PFSK-1 (cell line): ENCODE measurements at regions not wholly inside any gene's neighbourhood (a gene's known extent, or its start where the extent isn't known, plus 50 kb on each side); places are given as distances from the start of the nearest gene placed in this dataset.

Experiments used
- FOXP2 ChIP-seq: optimal IDR thresholded peaks from 2 replicates; pipeline ENCODE3; 2011; ENCODE audit warnings: borderline replicate concordance, control low read depth, inconsistent platforms; ENCODE audit not compliant: insufficient read depth; ENCODE audit errors: extremely low read length, extremely low read depth
- POLR2AphosphoS5 ChIP-seq: IDR thresholded peaks from 2 replicates; pipeline ENCODE4 v1.6.1; 2012; ENCODE audit warnings: low read depth, mild to moderate bottlenecking, control low read depth, low read length, moderate library complexity
- SIN3A ChIP-seq: IDR thresholded peaks from 2 replicates; pipeline ENCODE4 v1.6.1; 2012; ENCODE audit warnings: mild to moderate bottlenecking, low read length, moderate library complexity, borderline replicate concordance; ENCODE audit not compliant: insufficient read depth
- TAF1 ChIP-seq: IDR thresholded peaks from 2 replicates; pipeline ENCODE4 v1.6.1; 2012; ENCODE audit warnings: low read length, control low read depth, borderline replicate concordance; ENCODE audit not compliant: insufficient read depth
- TF ChIP-seq, protein P1 (sequence below), 2 experiments: IDR thresholded peaks; 2 replicates each; pipeline versions ENCODE4 v1.6.1 to v1.8.0; 2011 to 2012; ENCODE audit warnings: low read depth in 2 of 2, low read length in 2 of 2, control low read depth in 1 of 2, inconsistent platforms in 1 of 2, mild to moderate bottlenecking in 1 of 2, moderate library complexity in 1 of 2; ENCODE audit not compliant: insufficient read depth in 1 of 2

DNA sequence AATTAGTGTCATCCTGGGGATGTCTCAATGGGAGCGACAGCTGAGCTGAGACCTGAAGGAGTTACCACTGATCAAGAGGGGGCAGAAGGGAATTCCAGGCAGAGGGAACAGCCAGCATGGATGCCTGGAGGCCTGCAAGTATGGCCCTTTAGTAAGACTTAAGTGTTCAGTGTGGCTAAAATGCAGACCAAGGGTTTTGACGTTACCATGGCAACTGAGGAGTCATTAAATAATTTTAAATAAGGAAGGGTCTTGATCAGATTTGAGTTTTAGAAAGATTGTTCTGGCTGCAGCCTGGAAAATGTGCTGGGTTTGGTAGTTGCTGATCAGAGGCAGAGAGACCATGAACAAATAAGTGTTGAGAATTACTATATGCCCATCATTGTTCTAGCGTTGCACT is 285.5 kb downstream of the USP46 start:
- TF ChIP-seq POLR2AphosphoS5 (no peak), TAF1 (no peak), SIN3A (no peak), FOXP2 (no peak)
- TF ChIP-seq, protein P1, sequence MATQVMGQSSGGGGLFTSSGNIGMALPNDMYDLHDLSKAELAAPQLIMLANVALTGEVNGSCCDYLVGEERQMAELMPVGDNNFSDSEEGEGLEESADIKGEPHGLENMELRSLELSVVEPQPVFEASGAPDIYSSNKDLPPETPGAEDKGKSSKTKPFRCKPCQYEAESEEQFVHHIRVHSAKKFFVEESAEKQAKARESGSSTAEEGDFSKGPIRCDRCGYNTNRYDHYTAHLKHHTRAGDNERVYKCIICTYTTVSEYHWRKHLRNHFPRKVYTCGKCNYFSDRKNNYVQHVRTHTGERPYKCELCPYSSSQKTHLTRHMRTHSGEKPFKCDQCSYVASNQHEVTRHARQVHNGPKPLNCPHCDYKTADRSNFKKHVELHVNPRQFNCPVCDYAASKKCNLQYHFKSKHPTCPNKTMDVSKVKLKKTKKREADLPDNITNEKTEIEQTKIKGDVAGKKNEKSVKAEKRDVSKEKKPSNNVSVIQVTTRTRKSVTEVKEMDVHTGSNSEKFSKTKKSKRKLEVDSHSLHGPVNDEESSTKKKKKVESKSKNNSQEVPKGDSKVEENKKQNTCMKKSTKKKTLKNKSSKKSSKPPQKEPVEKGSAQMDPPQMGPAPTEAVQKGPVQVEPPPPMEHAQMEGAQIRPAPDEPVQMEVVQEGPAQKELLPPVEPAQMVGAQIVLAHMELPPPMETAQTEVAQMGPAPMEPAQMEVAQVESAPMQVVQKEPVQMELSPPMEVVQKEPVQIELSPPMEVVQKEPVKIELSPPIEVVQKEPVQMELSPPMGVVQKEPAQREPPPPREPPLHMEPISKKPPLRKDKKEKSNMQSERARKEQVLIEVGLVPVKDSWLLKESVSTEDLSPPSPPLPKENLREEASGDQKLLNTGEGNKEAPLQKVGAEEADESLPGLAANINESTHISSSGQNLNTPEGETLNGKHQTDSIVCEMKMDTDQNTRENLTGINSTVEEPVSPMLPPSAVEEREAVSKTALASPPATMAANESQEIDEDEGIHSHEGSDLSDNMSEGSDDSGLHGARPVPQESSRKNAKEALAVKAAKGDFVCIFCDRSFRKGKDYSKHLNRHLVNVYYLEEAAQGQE (IDR thresholded peaks at IDR 0.05; ENCODE audit: insufficient read depth in 1 of 2, low read depth in 2 of 2, low read length in 2 of 2) = no peak

DNA sequence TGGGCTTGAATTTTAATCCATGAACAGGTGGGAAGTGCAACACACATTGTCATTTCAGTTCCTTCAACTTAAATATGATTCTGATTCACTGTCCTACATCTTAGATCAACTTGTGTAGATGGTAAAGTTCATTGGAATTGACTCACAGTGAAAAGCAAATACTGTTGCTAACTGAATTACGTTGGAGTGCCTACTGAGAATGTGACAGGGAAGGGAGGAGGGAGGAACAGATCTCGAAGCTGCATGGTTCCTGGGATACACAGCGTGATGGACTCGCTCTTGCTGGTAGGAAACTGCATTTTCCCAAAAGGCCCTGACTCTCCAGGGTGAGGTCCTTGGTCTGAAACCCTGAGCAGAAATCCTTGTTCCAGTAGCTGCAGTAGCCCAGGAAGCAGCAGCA is 284.2 kb downstream of the USP46 start:
- no peak for TF ChIP-seq POLR2AphosphoS5

DNA sequence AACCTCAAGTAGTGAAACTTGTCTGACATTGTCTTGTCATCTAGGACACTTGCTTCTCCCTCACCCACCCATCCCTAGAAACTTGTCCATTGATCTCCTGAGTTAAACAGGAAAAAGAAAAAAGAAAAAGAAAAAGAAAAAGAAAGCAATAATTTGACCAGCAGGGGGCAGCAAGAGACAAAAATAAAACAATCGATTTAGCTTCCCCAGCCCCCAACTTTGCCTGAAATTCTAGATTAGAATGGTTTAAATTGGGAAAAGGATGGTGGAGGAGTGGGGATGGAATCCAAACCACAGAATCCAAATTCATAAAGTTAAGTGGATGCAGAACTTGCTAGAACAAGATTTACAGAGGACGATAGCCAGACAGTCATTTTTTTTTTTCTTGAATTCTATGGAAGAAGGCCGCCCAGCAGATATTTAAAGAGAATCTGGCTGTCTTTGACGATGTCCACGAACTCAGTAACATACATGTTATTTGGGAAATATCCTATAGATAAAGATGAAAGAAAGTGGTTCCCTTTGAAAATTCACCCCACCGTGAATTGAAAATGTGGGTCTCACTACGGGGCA is 282.9 kb downstream of the USP46 start:
- TF ChIP-seq SIN3A = no peak
- TF ChIP-seq, protein P1 (IDR thresholded peaks at IDR 0.05; ENCODE audit: insufficient read depth in 1 of 2, low read depth in 2 of 2, low read length in 2 of 2) = no peak
- TF ChIP-seq TAF1 = no peak
- no peak for TF ChIP-seq FOXP2
- TF ChIP-seq POLR2AphosphoS5 = no peak

DNA sequence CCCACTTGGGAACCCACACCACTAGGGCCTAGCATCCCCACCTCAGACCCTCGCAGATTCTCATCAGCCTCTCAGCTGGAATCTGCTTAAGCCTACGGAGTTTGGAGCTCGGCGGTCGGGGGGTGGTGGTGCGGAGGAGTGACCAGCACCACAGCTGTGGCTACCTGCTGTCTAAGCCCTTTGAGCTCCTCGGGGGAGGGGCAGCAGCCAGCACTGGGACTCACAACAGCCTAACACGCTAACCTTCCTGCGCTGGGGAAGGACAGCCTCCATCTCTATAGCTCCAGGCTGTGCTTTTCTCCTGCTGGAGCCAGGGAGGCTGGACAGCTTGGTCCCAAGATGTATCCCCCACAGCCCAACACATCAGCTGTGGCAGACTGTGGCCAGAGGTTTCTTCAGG is 281.5 kb downstream of the USP46 start:
- TF ChIP-seq FOXP2 (no peak), TAF1 (no peak), POLR2AphosphoS5 (no peak), SIN3A (no peak)
- TF ChIP-seq, protein P1 (IDR thresholded peaks at IDR 0.05; ENCODE audit: insufficient read depth in 1 of 2, low read depth in 2 of 2, low read length in 2 of 2) = no peak

DNA sequence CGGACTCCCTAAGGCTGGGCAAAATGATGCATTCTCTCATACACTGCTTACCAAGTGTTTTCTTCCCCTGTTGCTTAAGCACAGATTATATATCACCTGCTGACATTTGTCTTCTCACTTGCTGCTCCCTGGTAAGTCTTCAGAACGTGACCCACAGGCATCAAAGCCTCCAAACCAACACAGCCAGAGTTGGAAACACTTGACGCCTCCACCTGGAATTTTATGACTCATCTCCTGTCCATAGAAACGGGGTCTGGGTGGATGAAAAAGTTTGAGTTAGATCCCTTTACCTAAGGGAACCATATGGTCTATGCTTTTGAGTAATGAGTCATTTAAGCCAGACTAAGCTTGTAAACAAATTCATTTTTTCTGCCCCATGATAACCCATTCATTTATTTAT is 251.6 kb downstream of the USP46 start:
- TF ChIP-seq POLR2AphosphoS5 = no peak
- TF ChIP-seq SIN3A = no peak
- TF ChIP-seq FOXP2 = no peak
- TF ChIP-seq, protein P1 (IDR thresholded peaks at IDR 0.05; ENCODE audit: insufficient read depth in 1 of 2, low read depth in 2 of 2, low read length in 2 of 2) = no peak
- TF ChIP-seq TAF1 = no peak
